NCI-H187 treated with DMSO at 0.1 percent for 48 hours (cell line): ENCODE measurements at regions not wholly inside any gene's neighbourhood (a gene's known extent, or its start where the extent isn't known, plus 50 kb on each side); places are given as distances from the start of the nearest gene placed in this dataset.
"Not testable (repeated sequence)": the region's sequence is repeated elsewhere in the genome, so short reads cannot be mapped to it uniquely, and the experiment has no call there.

Source experiments
- DNase-seq: peaks from one replicate; lab custom pipeline; 2025; lab: John Stamatoyannopoulos, UW

- DNase-seq: no peak
These were observed 772.9 kb upstream of the SLITRK6 start for GRCh38 chr13:86572115-86572514.

DNA sequence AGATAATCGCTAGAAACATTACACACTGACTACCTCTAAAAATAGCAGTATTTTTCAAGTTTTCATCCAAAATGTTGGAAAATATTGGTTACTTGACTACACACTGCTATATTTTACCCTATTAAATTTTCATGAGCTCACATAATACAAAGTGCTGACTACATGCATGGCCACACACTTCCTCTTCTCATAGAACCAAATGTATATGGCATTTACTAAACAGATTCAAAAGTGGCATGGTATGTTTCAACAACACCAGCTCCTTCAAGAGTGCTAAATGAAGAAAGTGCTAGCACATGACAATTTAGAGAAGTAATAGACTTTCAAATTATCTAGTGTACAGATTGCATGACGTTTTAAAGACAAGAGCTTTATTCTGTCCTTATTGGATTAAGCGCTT is 780.4 kb upstream of the SLITRK6 start:
- no peak for DNase-seq

DNA sequence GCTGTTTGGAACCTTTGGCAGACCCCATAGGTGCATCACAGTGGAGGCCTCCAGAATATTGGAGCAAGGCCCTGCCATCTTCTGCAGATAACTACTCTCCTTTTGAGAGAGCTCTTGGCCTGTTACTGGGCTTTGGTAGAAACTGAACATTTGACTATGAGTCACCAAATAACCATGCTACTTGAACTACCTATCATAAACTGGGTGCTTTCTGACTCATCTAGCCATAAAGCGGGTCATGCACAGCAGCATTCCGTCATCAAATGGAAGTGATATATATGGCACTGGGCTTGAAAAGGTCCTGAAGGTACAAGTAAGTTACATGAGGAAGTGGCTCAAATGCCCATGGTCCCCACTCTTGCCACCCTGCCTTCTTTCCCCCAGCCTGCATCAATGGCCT is 782.5 kb upstream of the SLITRK6 start:
- DNase-seq: no peak

GRCh38 chr13:86584301-86584700 is 785.1 kb upstream of the SLITRK6 start:
- no peak for DNase-seq

DNA sequence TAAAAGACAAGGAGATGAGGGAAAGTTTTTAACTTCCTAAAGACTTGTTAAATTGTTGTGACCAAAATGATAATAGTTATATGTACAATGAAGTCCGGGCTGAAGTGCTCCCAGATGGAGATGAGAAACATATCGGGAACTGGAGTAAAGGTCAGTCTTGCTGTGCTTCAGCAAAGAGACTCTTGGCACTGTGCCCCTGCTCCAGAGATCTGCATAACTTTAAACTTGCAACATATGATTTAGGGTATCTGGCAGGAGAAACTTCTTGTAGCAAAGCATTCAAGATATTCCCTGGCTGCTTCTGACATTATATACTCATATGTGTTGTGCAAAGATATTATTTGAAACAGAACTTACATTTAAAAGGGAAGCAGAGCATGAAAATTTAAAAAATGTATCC is 786.6 kb upstream of the SLITRK6 start:
- DNase-seq: no peak

- no peak for DNase-seq
These were observed 792.6 kb upstream of the SLITRK6 start for GRCh38 chr13:86591862-86592261.

- no peak for DNase-seq
These were observed 802.1 kb upstream of the SLITRK6 start for GRCh38 chr13:86601351-86601750.

DNA sequence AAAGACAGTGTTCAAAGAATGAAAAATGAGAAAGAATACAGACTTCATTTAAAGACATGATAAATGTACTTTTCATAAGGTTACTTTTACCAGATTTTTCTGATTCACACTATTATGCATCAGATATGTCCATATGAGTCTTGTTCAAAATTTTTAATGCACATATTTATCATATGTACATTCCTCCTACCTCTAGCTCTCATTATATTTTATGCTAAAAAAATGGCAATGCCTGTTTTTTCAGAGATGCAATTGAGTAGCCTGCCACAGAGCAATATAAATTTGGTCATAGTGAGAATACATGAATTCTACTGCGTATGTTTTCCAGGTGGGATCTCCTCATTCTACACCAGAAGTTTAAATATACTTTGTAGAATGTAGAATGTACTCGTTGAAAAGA is 807.0 kb upstream of the SLITRK6 start:
- no peak for DNase-seq

DNA sequence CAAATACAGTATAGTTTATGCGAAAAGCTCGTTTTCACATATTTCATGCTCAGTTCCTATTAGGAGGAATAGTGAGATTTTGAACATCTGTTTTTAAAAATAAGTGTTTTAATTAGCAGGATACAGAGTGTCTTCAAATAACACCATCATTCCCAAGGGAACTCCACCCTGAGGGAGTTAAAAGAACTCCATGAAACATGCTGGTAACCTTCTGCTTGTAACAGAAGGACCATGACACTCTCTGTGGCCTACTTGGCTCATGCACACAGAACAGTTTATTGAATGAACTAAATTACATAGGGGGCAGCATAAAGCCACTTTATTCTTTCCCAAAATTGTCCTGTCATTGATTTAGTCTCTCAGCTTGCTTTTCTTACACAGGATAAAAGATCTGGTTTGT is 809.5 kb upstream of the SLITRK6 start:
- no peak for DNase-seq

GRCh38 chr13:86633346-86633745 is 834.1 kb upstream of the SLITRK6 start:
- no peak for DNase-seq

DNA sequence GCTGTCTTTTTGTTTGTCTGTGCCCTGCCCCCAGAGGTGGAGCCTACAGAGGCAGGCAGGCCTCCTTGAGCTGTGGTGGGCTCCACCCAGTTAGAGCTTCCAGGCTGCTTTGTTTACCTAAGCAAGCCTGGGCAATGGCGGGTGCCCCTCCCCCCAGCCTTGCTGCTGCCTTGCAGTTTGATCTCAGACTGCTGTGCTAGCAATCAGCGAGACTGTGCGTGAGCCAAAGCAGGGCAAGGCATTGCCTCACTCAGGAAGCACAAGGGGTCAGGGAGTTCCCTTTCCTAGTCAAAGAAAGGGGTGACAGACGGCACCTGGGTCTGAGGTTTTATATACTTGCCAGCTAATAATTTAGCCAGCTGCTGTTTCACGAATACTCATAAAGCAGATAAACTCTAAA is 852.0 kb upstream of the SLITRK6 start:
- not testable (repeated sequence) for DNase-seq

- DNase-seq: no peak
These were observed 853.8 kb upstream of the SLITRK6 start for GRCh38 chr13:86653009-86653408.

DNA sequence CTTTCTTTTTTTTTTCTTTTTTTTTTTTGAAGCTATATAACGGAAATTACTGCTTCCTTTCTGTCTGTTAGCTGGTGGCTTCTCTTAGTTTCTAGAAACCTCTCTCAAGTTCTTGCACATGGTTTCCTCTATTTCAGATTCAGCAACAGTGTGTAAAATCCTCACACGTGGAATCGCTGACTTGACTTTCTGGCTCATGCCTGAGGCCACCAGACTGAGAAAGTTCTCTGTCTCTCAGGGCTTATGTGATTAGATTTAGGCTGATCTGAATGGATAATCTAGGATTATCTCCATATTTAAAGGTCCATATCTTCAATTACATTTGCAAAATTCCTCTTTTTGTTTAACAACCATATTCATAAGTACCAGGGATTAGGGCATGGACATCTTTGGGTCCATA is 856.3 kb upstream of the SLITRK6 start:
- DNase-seq: no peak

DNA sequence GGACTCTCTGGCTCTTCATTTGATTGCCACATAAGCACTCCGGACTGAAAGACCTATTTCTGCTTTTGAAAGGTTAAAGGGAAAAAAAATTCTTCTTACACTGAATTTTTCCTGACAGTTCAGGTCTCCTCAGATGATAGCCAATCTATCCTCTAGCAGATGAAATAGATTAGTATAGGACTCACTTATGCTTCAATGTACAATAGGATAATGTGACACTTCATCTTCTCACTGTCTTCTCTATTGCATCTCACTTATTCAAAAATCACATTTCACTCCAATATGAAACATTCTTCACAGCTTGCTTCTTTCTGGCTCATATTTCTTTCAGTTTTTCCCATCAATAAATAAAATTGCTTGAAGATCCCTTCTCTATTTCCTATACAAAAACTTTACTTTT is 860.9 kb upstream of the SLITRK6 start:
- DNase-seq: no peak

DNA sequence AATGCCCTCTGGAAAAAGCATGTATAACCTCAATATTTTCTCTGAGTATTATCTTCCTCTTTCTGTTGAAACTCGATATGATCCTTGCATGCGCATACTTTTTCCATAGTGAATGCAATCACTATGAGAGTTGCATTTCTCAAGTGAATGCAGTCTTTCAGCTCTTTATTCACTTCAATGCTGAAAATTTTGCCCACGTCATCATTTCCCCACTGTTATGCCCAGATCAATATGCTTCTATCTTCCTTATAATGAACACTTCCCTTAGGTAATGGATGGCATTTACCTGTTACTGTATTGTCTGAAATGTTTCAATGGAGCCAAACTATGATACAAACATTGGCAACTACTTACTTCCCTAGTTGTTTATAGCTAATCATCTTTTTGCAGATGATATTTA is 866.6 kb upstream of the SLITRK6 start:
- DNase-seq: no peak

- DNase-seq: no peak
These were observed 874.8 kb upstream of the SLITRK6 start for GRCh38 chr13:86673931-86674431.

DNA sequence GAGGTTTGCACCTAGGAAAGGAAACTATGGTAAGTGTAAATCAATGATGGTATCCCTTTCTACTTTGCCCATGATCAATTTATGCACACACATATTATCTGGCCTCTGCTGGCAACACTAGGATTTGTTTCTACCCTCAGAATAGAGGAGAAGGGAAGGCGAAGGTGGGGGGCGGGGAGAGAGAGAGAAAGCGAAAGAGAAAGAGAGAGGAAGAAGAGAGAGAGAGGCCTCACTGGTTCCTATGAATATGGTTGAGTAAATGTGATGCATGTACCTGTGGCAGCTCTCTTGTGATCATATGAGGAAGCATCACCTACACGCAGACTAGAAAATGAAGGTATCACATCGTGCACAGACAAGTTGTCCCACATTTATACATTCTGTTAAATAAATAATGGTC is 882.0 kb upstream of the SLITRK6 start:
- no peak for DNase-seq

- no peak for DNase-seq
These were observed 885.2 kb upstream of the SLITRK6 start for GRCh38 chr13:86684402-86684801.

GRCh38 chr13:86689911-86690310 is 890.7 kb upstream of the SLITRK6 start:
- DNase-seq: no peak

DNA sequence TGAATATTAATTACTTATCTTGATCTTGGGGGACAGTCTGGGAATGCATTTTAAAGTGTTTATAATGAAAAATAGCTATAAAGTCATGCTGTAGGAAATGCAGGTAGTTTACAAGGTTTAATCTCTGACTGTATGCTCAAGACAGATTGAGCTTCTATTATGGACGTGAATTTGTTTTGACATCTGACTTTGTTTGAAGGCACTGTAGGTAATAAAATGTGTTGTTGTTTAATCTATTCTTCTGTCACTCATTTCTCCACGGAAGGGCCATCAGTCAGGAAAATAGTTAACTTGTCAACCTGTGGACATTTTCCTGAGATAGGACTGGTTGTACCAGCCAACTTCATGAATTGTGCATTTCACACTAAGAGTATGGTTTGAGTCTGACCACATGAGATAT is 893.1 kb upstream of the SLITRK6 start:
- no peak for DNase-seq

GRCh38 chr13:86710013-86710412 is 910.8 kb upstream of the SLITRK6 start:
- DNase-seq: no peak

DNA sequence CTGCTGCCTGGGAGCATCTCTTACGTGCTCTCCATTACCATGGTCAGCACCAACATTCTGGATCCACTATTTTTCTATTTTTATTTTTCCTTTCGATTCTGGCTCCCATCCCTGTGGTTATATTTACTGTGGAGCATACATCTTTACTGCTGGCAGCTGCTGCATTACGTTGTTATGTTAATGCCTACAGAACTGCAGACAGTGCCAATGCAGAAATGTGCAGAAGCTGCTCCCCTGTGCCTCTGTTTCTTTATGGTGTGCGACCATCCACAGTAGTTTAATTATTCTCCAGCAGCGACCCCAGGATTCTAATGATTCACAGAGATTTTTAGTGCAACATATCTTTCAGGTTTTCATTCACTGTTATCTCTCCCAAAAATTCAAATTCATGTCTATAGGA is 911.7 kb upstream of the SLITRK6 start:
- DNase-seq: no peak

- no peak for DNase-seq
These were observed 915.3 kb upstream of the SLITRK6 start for GRCh38 chr13:86714495-86714894.

DNA sequence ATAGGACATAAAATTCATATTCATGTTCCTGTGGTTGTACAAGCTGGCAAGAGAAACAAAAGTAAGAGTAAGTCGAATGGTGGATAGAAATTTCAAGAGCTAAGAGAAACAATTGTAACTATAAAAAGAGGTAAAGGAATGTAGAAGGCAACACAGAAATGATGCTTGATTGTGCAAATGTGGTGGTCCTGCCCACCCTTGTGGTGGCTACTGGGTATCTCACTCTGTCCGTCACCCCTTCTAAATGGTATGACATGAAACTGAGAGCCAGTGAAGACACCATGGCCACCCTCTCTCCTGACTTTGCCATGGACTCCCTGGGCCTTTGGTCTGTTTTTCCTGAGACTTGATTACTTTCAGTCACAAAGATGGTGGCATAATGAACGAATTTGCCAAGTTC is 925.9 kb upstream of the SLITRK6 start:
- no peak for DNase-seq

GRCh38 chr13:86729206-86729605 is 930.0 kb upstream of the SLITRK6 start:
- DNase-seq: no peak
